HG03520 (cell line): ENCODE measurements at regions not wholly inside any gene's neighbourhood (a gene's known extent, or its start where the extent isn't known, plus 50 kb on each side); places are given as distances from the start of the nearest gene placed in this dataset.
"Not testable (repeated sequence)": the region's sequence is repeated elsewhere in the genome, so short reads cannot be mapped to it uniquely, and the experiment has no call there.

ENCODE experiments used
- ATAC-seq: cut with Tn5 transposase; IDR thresholded peaks from one replicate; pipeline ENCODE4 v1.9.1; 2021; ENCODE audit warnings: mild to moderate bottlenecking, moderate library complexity; ENCODE audit not compliant: unreplicated experiment

GRCh38 chr6:144392536-144392935 lies 107.4 kb downstream of the UTRN start:
- no peak for ATAC-seq

- no peak for ATAC-seq
These were observed 109.1 kb downstream of the UTRN start for GRCh38 chr6:144394210-144394609.

GRCh38 chr6:144395014-144395413 lies 109.9 kb downstream of the UTRN start:
- ATAC-seq = no peak

GRCh38 chr6:144395826-144396225 lies 110.7 kb downstream of the UTRN start:
- no peak for ATAC-seq

- no peak for ATAC-seq
These were observed 112.0 kb downstream of the UTRN start for GRCh38 chr6:144397141-144397540.

GRCh38 chr6:144400321-144400720 lies 115.2 kb downstream of the UTRN start:
- ATAC-seq = no peak

GRCh38 chr6:144401736-144402733 lies 116.9 kb downstream of the UTRN start:
- ATAC-seq = no peak

- no peak for ATAC-seq
These were observed 117.6 kb downstream of the UTRN start for GRCh38 chr6:144402750-144403149.

- ATAC-seq = no peak
These were observed 120.0 kb downstream of the UTRN start for GRCh38 chr6:144405163-144405562.

- no peak for ATAC-seq
These were observed 121.7 kb downstream of the UTRN start for GRCh38 chr6:144406796-144407195.

GRCh38 chr6:144408161-144408560 lies 123.0 kb downstream of the UTRN start:
- no peak for ATAC-seq

GRCh38 chr6:144410059-144410458 lies 124.9 kb downstream of the UTRN start:
- ATAC-seq = no peak

GRCh38 chr6:144410574-144410973 lies 125.4 kb downstream of the UTRN start:
- ATAC-seq = not testable (repeated sequence)

- no peak for ATAC-seq
These were observed 126.5 kb downstream of the UTRN start for GRCh38 chr6:144411531-144412165.

- no peak for ATAC-seq
These were observed 128.3 kb downstream of the UTRN start for GRCh38 chr6:144413418-144413817.

- no peak for ATAC-seq
These were observed 129.9 kb downstream of the UTRN start for GRCh38 chr6:144415014-144415413.

- ATAC-seq = no peak
These were observed 130.7 kb downstream of the UTRN start for GRCh38 chr6:144415835-144416237.

- ATAC-seq = no peak
These were observed 131.1 kb downstream of the UTRN start for GRCh38 chr6:144416244-144416643.

- no peak for ATAC-seq
These were observed 131.6 kb downstream of the UTRN start for GRCh38 chr6:144416773-144417172.

GRCh38 chr6:144417681-144418080 lies 132.5 kb downstream of the UTRN start:
- ATAC-seq = no peak

GRCh38 chr6:144418959-144419545 lies 133.9 kb downstream of the UTRN start:
- no peak for ATAC-seq

- ATAC-seq = no peak
These were observed 138.0 kb downstream of the UTRN start for GRCh38 chr6:144423167-144423566.
